Stimulated activated CD8-positive, alpha-beta memory T cell treated with anti-CD3 and anti-CD28 coated beads, Interleukin-7, amount 100 ng/mL, for 1 hour (primary cell): ENCODE measurements at regions not wholly inside any gene's neighbourhood (a gene's known extent, or its start where the extent isn't known, plus 50 kb on each side); places are given as distances from the start of the nearest gene placed in this dataset.
A peak's percentile ranks its signal among the peaks of the same experiment; 100 is the strongest.
"Not testable (repeated sequence)": the region's sequence is repeated elsewhere in the genome, so short reads cannot be mapped to it uniquely, and the experiment has no call there.

Experiments
- DNase-seq, 2 donors: peaks; one replicate each; pipeline ENCODE4 v3.0.0-alpha.2; 2020; ENCODE audit warnings: low read depth in 2 of 2

- DNase-seq, result no peak
These were observed 92.0 kb upstream of the XIST start for GRCh38 chrX:73944563-73944908.

- peak; percentile 65 to 82 for DNase-seq
These were observed 91.4 kb upstream of the XIST start for GRCh38 chrX:73943693-73944562.

- DNase-seq, result no peak
These were observed 88.5 kb upstream of the XIST start for GRCh38 chrX:73940893-73941470.

- not testable (repeated sequence) for DNase-seq
These were observed 85.3 kb upstream of the XIST start for GRCh38 chrX:73937843-73938242.

- no peak for DNase-seq
These were observed 80.0 kb upstream of the XIST start for GRCh38 chrX:73932522-73932921.

- no peak for DNase-seq
These were observed 77.8 kb upstream of the XIST start for GRCh38 chrX:73930300-73930699.

GRCh38 chrX:73922856-73923455 lies 70.4 kb upstream of the XIST start:
- no peak for DNase-seq

GRCh38 chrX:73916931-73917667 lies 64.6 kb upstream of the XIST start:
- no peak for DNase-seq

GRCh38 chrX:73916489-73916888 lies 64.0 kb upstream of the XIST start:
- DNase-seq, result no peak

- DNase-seq, result not testable (repeated sequence)
These were observed 62.3 kb upstream of the XIST start for GRCh38 chrX:73914792-73915191.

GRCh38 chrX:73913580-73913979 lies 61.1 kb upstream of the XIST start:
- DNase-seq, result no peak

GRCh38 chrX:73911946-73912345 lies 59.4 kb upstream of the XIST start:
- DNase-seq, result not testable (repeated sequence)

GRCh38 chrX:73905749-73906374 lies 53.3 kb upstream of the XIST start:
- DNase-seq, result not testable (repeated sequence)

- DNase-seq, result no peak
These were observed 51.4 kb upstream of the XIST start for GRCh38 chrX:73903941-73904340.
